Hepatocyte (in vitro differentiated cells): ENCODE measurements at regions not wholly inside any gene's neighbourhood (a gene's known extent, or its start where the extent isn't known, plus 50 kb on each side); places are given as distances from the start of the nearest gene placed in this dataset.

Source experiments
- DNase-seq: peaks from one replicate; pipeline ENCODE4 v3.0.0-alpha.2; 2016; ENCODE audit warnings: low spot score
- H2AFZ ChIP-seq: fragments of 200-600 bp; sonication (generic); 2 replicates; pipeline ENCODE4 v1.6.0; 2016; ENCODE audit warnings: antibody characterized with exemption, mild to moderate bottlenecking
- H3K27ac ChIP-seq: fragments of 200-600 bp; sonication (generic); 2 replicates; pipeline ENCODE4 v1.5.1; 2016; ENCODE audit warnings: mild to moderate bottlenecking
- H3K27me3 ChIP-seq: fragments of 200-600 bp; sonication (generic); 2 replicates; pipeline ENCODE4 v1.6.1; 2016
- H3K36me3 ChIP-seq: fragments of 200-600 bp; sonication (generic); replicated peaks from 2 replicates; pipeline ENCODE4 v1.5.1; 2016; ENCODE audit warnings: low read depth; ENCODE audit not compliant: insufficient read depth
- H3K4me1 ChIP-seq: fragments of 200-600 bp; sonication (generic); 2 replicates; pipeline ENCODE4 v1.5.1; 2016; ENCODE audit warnings: mild to moderate bottlenecking, moderate library complexity; ENCODE audit not compliant: insufficient read depth
- H3K4me2 ChIP-seq: fragments of 200-600 bp; sonication (generic); 2 replicates; pipeline ENCODE4 v1.6.0; 2016
- H3K4me3 ChIP-seq: fragments of 200-600 bp; sonication (generic); 2 replicates; pipeline ENCODE4 v1.5.1; 2016; ENCODE audit warnings: mild to moderate bottlenecking
- H3K79me2 ChIP-seq: fragments of 200-600 bp; sonication (generic); 2 replicates; pipeline ENCODE4 v1.6.0; 2017; ENCODE audit warnings: mild to moderate bottlenecking
- H3K9me2 ChIP-seq: fragments of 200-600 bp; sonication (generic); replicated peaks from 2 replicates; pipeline ENCODE4 v1.6.0; 2017; ENCODE audit warnings: mild to moderate bottlenecking; ENCODE audit not compliant: insufficient read depth
- H3K9me3 ChIP-seq: fragments of 200-600 bp; sonication (generic); 2 replicates; pipeline ENCODE4 v1.5.1; 2016; ENCODE audit warnings: low read depth, mild to moderate bottlenecking
- H4K20me1 ChIP-seq: fragments of 200-600 bp; sonication (generic); 2 replicates; pipeline ENCODE4 v1.6.0; 2016; ENCODE audit warnings: mild to moderate bottlenecking; ENCODE audit not compliant: insufficient read depth, poor library complexity, severe bottlenecking
- CTCF ChIP-seq: fragments of 200-600 bp; sonication (generic); IDR thresholded peaks from 2 replicates; pipeline ENCODE4 v1.5.1; 2016; ENCODE audit warnings: antibody characterized with exemption, mild to moderate bottlenecking; ENCODE audit not compliant: poor library complexity
- EZH2 ChIP-seq: fragments of 200-600 bp; sonication (generic); IDR thresholded peaks from 2 replicates; pipeline ENCODE4 v1.6.1; 2016; ENCODE audit warnings: antibody characterized with exemption, mild to moderate bottlenecking, borderline replicate concordance
- EZH2phosphoT487 ChIP-seq: fragments of 200-600 bp; sonication (generic); IDR thresholded peaks from one replicate; pipeline ENCODE4 v1.6.1; 2018; ENCODE audit warnings: antibody characterized with exemption, mild to moderate bottlenecking, low read depth, moderate library complexity; ENCODE audit not compliant: unreplicated experiment, severe bottlenecking
- WGBS: methylation state at CpG from one replicate; pipeline ENCODE4 v1.1.6; 2016; ENCODE audit warnings: low lambda C conversion rate; ENCODE audit errors: missing lambda C conversion rate; 5-methylcytosine and 5-hydroxymethylcytosine counted together

GRCh38 chr2:145022666-145023333 is 502.9 kb upstream of the ZEB2 start:
- Histone ChIP-seq H3K4me3 (no peak overlapping the region), H3K36me3 (no peaks in the 10 kb centered on the region), H3K9me2 (no peaks in the 10 kb centered on the region), H3K4me2 (no peak overlapping the region), H4K20me1 (no peaks in the 10 kb centered on the region), H3K79me2 (no peaks in the 10 kb centered on the region), H2AFZ (no peak overlapping the region), H3K4me1 (peaks cover 12% of the 10 kb centered on the region), H3K27ac (no peak overlapping the region), H3K27me3 (no peaks in the 10 kb centered on the region), H3K9me3 (no peaks in the 10 kb centered on the region)
- TF ChIP-seq CTCF (no peak), EZH2phosphoT487 (no peak), EZH2 (no peak)
- no peak for DNase-seq
- WGBS, result 61% methylated on average over 5 of the region's 5 CpGs

- no peak overlapping the region for H3K4me3 ChIP-seq
- no peaks in the 10 kb centered on the region for H3K36me3 ChIP-seq
- H3K9me3 ChIP-seq, result no peaks in the 10 kb centered on the region
- H3K4me2 ChIP-seq, result no peak overlapping the region
- WGBS, result 83% methylated on average over 2 of the region's 2 CpGs
- H3K9me2 ChIP-seq, result no peaks in the 10 kb centered on the region
- H3K27me3 ChIP-seq, result no peaks in the 10 kb centered on the region
- no peaks in the 10 kb centered on the region for H4K20me1 ChIP-seq
- no peak for DNase-seq
- H3K79me2 ChIP-seq, result no peaks in the 10 kb centered on the region
- H3K4me1 ChIP-seq, result peaks cover 5% of the 10 kb centered on the region
- TF ChIP-seq EZH2 (no peak), EZH2phosphoT487 (no peak), CTCF (no peak)
- no peak overlapping the region for H2AFZ ChIP-seq
- no peak overlapping the region for H3K27ac ChIP-seq
These were observed 502.2 kb upstream of the ZEB2 start for GRCh38 chr2:145021962-145022665.

- TF ChIP-seq EZH2phosphoT487 (no peak), EZH2 (no peak), CTCF (no peak)
- Histone ChIP-seq H2AFZ (no peak overlapping the region), H3K36me3 (no peaks in the 10 kb centered on the region), H3K9me3 (no peaks in the 10 kb centered on the region), H3K9me2 (no peaks in the 10 kb centered on the region), H3K4me1 (no peaks in the 10 kb centered on the region), H3K4me3 (no peak overlapping the region), H4K20me1 (no peaks in the 10 kb centered on the region), H3K27me3 (no peaks in the 10 kb centered on the region), H3K4me2 (no peak overlapping the region), H3K79me2 (no peaks in the 10 kb centered on the region), H3K27ac (no peak overlapping the region)
- DNase-seq, result no peak
- 88% methylated on average over 3 of the region's 3 CpGs for WGBS
These were observed 500.8 kb upstream of the ZEB2 start for GRCh38 chr2:145020694-145021093.
